ENCODE measurements at regions not wholly inside any gene's neighbourhood (a gene's known extent, or its start where the extent isn't known, plus 50 kb on each side); places are given as distances from the start of the nearest gene placed in this dataset.

- 93% methylated on average over 6 of the region's 6 CpGs for WGBS (ENCODE audit: insufficient coverage)
- Histone ChIP-seq H3K36me3 (replicated peaks in 1 of 2; ENCODE audit: control extremely low read depth in 1 of 2, control insufficient read depth in 1 of 2, extremely low read depth in 1 of 2, insufficient read depth in 2 of 2, low read length in 1 of 2) (no peaks in the 10 kb centered on the region), H3K27me3 (replicated peaks in 1 of 4; ENCODE audit: control extremely low read depth in 1 of 4, control insufficient read depth in 3 of 4, insufficient read depth in 4 of 4, low read length in 3 of 4) (no peaks in the 10 kb centered on the region), H3K9me3 (ENCODE audit: control extremely low read depth in 1 of 3, control insufficient read depth in 2 of 3, insufficient read depth in 1 of 3, low read length in 2 of 3) (peaks cover 0 to 5% (median 0%) of the 10 kb centered on the region in 3 donors), H3K9ac (ENCODE audit: low read length) (no peak overlapping the region), H3K4me2 (replicated peaks; ENCODE audit: low read depth, low read length, poor library complexity, severe bottlenecking) (no peak overlapping the region), H3K27ac (ENCODE audit: low read length in 2 of 2) (no peak overlapping the region), H3K4me3 (ENCODE audit: control extremely low read depth in 1 of 5, extremely low read depth in 1 of 5, insufficient read depth in 1 of 5, low read depth in 2 of 5, low read length in 4 of 5) (no peak overlapping the region), H3K4me1 (ENCODE audit: control insufficient read depth in 2 of 2, insufficient read depth in 2 of 2, low read length in 2 of 2) (no peaks in the 10 kb centered on the region), H4K20me1 (ENCODE audit: control insufficient read depth, insufficient read depth, low read length, poor library complexity, severe bottlenecking) (no peaks in the 10 kb centered on the region), H2AFZ (ENCODE audit: insufficient read depth, low read depth, low read length, poor library complexity, severe bottlenecking) (no peak overlapping the region), H3K79me2 (ENCODE audit: control insufficient read depth, insufficient read depth, low read length) (no peaks in the 10 kb centered on the region)
- DNase-seq: no peak
- ChIA-PET POLR2A (no interaction called here), CTCF (no interaction called here)
- TF ChIP-seq EZH2 (IDR thresholded peaks at IDR 0.05; ENCODE audit: borderline replicate concordance, insufficient read depth, low read depth, low read length, poor library complexity, severe bottlenecking): no peak
- TF ChIP-seq, protein P1, sequence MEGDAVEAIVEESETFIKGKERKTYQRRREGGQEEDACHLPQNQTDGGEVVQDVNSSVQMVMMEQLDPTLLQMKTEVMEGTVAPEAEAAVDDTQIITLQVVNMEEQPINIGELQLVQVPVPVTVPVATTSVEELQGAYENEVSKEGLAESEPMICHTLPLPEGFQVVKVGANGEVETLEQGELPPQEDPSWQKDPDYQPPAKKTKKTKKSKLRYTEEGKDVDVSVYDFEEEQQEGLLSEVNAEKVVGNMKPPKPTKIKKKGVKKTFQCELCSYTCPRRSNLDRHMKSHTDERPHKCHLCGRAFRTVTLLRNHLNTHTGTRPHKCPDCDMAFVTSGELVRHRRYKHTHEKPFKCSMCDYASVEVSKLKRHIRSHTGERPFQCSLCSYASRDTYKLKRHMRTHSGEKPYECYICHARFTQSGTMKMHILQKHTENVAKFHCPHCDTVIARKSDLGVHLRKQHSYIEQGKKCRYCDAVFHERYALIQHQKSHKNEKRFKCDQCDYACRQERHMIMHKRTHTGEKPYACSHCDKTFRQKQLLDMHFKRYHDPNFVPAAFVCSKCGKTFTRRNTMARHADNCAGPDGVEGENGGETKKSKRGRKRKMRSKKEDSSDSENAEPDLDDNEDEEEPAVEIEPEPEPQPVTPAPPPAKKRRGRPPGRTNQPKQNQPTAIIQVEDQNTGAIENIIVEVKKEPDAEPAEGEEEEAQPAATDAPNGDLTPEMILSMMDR (IDR thresholded peaks at IDR 0.05): no peak
- intact Hi-C loops (cut with micrococcal nuclease): no loop called here
- no peaks in the 10 kb centered on the region for H3K27me3 Mint-ChIP-seq
- no peak for ATAC-seq (ENCODE audit: low read depth)
- H3K27ac Mint-ChIP-seq: no peak overlapping the region
- no peak overlapping the region for H3K4me3 Mint-ChIP-seq
- H3K9me3 Mint-ChIP-seq (ENCODE audit: insufficient read depth): peaks cover 4% of the 10 kb centered on the region
- no peaks in the 10 kb centered on the region for H3K4me1 Mint-ChIP-seq
These were observed 223.0 kb upstream of the MPDZ start for GRCh38 chr9:13502484-13502883.

GRCh38 chr9:13501018-13501417, 221.5 kb upstream of the MPDZ start:
- Histone ChIP-seq H3K4me3 (ENCODE audit: control extremely low read depth in 1 of 5, extremely low read depth in 1 of 5, insufficient read depth in 1 of 5, low read depth in 2 of 5, low read length in 4 of 5) (no peak overlapping the region), H3K27me3 (replicated peaks in 1 of 4; ENCODE audit: control extremely low read depth in 1 of 4, control insufficient read depth in 3 of 4, insufficient read depth in 4 of 4, low read length in 3 of 4) (no peaks in the 10 kb centered on the region), H3K4me2 (replicated peaks; ENCODE audit: low read depth, low read length, poor library complexity, severe bottlenecking) (no peak overlapping the region), H3K4me1 (ENCODE audit: control insufficient read depth in 2 of 2, insufficient read depth in 2 of 2, low read length in 2 of 2) (no peaks in the 10 kb centered on the region), H2AFZ (ENCODE audit: insufficient read depth, low read depth, low read length, poor library complexity, severe bottlenecking) (no peak overlapping the region), H3K9me3 (ENCODE audit: control extremely low read depth in 1 of 3, control insufficient read depth in 2 of 3, insufficient read depth in 1 of 3, low read length in 2 of 3) (peaks cover 0 to 6% (median 0%) of the 10 kb centered on the region in 3 donors), H3K27ac (ENCODE audit: low read length in 2 of 2) (no peak overlapping the region), H3K36me3 (replicated peaks in 1 of 2; ENCODE audit: control extremely low read depth in 1 of 2, control insufficient read depth in 1 of 2, extremely low read depth in 1 of 2, insufficient read depth in 2 of 2, low read length in 1 of 2) (no peaks in the 10 kb centered on the region), H4K20me1 (ENCODE audit: control insufficient read depth, insufficient read depth, low read length, poor library complexity, severe bottlenecking) (no peaks in the 10 kb centered on the region), H3K79me2 (ENCODE audit: control insufficient read depth, insufficient read depth, low read length) (no peaks in the 10 kb centered on the region), H3K9ac (ENCODE audit: low read length) (no peak overlapping the region)
- DNase-seq: no peak
- intact Hi-C loops (cut with micrococcal nuclease): no loop called here
- no peaks in the 10 kb centered on the region for H3K4me1 Mint-ChIP-seq
- no peaks in the 10 kb centered on the region for H3K27me3 Mint-ChIP-seq
- H3K27ac Mint-ChIP-seq: no peak overlapping the region
- POLR2A ChIA-PET: no interaction called here
- no peak overlapping the region for H3K4me3 Mint-ChIP-seq
- peaks cover 4% of the 10 kb centered on the region for H3K9me3 Mint-ChIP-seq (ENCODE audit: insufficient read depth)
- CTCF ChIA-PET: no interaction called here
- WGBS (ENCODE audit: insufficient coverage): no CpG with 5 or more reads among the region's 1 CpG
- ATAC-seq (ENCODE audit: low read depth): no peak
- TF ChIP-seq, protein P1 (IDR thresholded peaks at IDR 0.05): no peak
- no peak for TF ChIP-seq EZH2 (IDR thresholded peaks at IDR 0.05; ENCODE audit: borderline replicate concordance, insufficient read depth, low read depth, low read length, poor library complexity, severe bottlenecking)

Measured in B cell (primary cell).